ENCODE measurements at regions not wholly inside any gene's neighbourhood (a gene's known extent, or its start where the extent isn't known, plus 50 kb on each side); places are given as distances from the start of the nearest gene placed in this dataset.
A peak's percentile ranks its signal among the peaks of the same experiment; 100 is the strongest.

DNA sequence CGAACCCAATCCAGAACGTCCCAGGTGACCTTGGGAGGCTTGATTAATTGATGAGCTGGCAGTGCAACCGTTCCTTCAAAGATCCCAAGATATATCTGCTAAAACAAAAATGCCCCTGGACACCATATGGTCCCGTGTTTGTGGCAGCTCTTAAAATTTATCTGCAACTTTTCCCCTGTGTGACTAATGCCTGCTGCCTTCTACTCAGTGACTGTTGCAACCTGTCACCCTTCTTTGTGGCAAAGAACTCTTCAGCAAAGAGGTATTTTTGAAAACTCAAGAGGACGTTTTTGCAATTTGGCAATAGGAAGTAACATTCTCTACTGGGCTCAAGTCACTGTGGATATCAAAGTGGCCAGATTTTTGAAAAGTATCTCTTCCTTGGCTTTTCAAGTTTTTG is 75.8 kb upstream of the SOD3 start:
- peak; percentile 3 for DNase-seq (ENCODE audit: low read depth)

DNA sequence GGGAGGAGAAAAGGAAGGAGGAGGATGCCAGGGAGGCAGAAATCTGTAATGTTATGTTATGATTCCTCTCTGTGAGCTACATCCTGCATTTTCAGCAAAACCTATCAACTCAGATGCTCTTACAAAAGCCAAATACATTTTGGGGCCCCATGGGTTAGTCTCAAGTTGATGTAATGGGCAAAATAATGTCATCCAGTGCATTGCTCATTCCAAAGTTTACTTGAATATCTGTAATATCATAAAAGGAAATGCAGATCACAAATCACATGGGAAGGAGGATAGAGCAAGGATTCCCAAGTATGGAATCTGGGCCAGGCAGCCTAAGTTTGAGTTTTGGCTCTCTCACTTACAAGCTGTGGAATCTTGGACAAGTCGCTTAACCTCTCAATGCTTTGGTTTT is 74.9 kb upstream of the SOD3 start:
- no peak for DNase-seq (ENCODE audit: low read depth)

DNA sequence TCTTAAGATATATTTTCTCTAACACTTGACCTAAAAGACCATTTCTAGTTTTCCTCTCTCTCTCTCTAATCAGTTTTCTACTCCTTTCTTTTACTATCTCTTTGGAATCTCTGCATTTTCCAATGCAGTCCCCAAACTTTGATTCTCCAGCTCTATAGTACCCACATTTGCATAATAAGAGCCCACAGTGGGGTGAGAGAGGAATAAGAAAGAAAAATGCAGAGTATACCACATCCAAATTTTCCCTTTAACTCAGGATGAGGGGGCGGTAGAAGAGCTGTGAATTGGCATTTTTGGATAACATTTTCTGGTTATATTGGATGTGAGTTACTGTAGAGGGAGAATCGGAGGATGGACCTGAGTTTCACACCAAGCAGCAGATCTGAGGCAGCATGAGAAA is 74.4 kb upstream of the SOD3 start:
- DNase-seq (ENCODE audit: low read depth), result no peak

DNA sequence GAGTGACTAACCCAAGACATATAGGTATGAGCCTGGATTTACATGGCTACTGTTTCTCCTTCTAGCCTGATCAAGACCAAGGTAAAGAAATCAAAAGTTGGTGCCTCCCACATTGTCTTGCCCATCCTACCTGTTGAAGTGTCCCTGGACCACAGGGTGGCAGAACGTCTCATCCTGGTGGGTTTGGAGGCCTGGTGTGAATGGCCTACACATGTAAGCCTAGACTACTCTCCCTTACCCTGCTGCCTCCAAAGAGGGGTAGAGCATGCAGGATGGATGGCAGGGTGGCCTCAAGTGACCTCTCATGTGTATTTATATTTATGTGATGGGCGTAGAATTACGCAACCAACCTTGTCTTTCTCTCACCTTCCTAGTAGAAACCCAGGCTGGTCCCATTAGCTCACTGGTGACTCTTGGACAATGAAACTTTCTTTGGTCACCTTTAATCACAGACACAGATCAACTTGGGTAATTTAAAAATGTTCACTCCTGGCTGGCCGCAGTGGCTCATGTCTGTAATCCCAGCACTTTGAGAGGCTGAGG is 73.3 kb upstream of the SOD3 start:
- DNase-seq (ENCODE audit: low read depth), result no peak

DNA sequence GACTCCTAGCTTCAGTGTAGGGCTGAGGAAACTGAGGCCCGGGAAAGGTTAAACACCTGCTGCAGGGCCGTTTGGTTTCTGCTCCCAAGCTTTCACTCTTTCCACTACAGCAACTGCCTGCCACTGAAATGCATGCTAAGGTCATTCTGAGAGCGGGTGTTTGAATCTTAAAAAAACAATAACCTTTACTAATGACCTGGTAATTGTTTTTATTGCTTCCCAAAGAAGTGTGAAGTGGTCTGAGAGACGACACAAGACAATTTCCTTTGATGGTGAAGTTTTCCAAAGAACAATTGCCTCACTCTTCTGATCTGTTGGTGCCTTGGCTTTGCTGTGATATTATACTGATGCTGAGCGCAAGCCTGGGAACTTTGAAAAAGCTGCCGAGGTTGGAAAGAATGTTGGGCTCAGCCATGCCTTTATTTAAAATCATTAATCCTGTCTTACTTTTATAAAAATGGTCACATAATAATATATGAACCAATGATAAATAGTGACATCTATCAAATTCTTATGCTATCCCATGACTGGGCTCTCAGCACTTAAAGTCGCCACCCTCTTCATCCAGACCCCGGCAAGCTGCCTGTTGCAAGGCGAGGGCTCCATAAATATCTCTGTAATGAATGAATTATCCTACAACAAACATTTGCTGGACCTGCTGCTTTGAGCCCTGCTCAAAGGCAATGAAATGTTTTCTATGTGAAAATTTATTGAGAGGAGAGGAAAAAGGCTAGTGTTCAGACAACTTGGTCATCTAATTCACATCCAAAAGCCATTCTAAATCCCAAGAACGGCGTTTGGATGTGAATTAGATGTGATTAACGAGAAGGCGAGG is 67.8 kb upstream of the SOD3 start:
- DNase-seq (ENCODE audit: low read depth), result no peak

DNA sequence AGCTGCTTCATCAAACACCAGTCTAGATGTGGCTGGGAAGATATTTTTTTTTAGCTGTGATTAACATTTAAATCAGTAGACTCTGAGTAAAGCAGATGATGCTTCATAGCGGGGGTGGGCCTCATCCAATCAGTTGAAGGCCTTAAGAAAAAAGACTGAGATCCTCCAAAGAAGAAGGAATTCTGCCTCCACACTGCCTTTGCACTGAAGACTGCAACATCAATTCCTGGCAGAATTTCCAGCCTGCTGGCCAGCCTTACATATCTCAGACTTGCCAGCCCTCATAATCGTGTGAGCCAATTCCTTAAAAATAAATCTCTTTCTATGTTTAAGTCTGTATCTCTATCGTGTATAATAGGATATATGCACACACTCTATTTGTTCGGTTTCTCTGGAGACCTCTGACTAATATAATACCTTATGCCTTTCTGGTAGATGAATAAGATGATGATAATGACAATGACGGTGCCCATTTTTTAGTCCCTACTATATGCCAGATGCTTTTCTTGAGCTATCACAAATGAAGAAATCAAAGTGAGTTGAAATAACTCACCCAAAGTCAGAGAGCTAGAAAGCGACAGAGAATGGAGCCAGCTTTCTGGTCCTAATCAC is 66.1 kb upstream of the SOD3 start:
- no peak for DNase-seq (ENCODE audit: low read depth)

DNA sequence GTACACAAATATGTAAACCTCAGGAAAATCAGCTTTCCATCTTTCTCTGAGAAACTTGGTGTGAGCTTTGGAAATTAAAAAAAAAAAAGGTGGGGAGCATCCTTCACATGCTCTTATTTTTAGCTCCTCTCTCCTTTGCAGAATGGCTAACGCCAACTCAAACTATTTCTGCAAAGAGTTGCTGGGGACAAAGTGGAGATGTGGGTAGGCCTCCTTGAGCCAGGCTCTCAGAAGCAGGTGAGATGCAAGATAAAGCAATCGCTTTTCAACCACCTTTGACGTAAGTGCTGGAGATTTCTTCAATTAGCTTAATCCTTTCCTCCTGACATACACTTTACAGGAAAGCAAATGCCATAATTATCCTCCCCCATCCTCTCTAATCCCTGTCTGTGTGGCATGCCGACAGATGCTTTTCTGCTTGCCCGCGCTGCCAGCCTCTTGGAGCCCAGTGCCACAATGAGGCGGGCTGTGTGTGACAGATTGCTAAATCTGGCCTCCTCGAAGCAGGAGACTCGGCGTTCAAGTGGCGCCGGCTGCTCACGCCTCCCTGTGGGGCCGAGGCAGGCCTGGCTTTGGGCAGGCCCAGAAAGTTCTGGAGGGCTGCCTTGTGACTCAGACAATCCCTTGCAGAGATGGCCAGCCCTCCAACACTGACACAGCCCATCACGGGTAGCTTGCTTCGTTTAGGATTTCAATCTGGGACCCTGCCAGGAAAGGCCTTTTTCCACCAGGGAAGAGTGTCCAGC is 64.9 kb upstream of the SOD3 start:
- peak; percentile 72 for DNase-seq (ENCODE audit: low read depth)

DNA sequence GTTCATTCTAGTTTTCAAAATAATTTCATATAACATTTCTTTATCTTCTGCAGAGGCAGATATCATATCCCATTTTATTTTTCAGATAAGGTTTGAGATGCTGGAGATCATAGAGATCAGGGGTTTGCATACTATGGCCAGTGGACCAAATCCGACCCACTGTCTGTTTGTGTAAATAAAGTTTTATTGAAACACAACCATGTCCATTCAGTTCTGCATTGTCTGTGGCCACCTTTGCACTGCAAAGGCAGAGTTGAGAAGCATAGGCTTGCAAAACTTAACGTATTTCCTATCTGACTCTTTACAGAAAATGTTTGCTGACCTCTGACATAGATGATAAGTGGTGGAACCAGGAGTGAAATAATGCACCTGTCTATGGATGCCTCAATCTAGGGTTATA is 63.9 kb upstream of the SOD3 start:
- DNase-seq (ENCODE audit: low read depth), result no peak

DNA sequence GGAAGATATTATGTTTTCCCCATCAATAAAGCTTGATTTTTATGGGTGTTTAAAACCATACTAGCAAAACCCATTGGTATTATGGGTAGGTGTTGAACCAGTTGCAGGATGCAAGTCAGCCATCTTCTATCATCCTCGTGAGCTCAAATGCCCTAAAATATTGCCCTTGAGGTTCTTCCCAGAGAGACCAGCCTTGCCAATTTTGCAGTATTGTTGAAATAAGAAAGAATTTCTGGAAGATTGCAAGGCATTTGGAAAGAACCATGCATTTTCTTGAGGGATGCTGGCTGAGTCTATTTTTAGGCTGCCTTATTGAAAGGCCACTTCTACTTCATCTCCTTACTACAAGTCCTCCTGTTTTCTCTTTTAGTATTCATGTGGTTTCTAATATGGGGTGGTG is 60.9 kb upstream of the SOD3 start:
- no peak for DNase-seq (ENCODE audit: low read depth)

DNA sequence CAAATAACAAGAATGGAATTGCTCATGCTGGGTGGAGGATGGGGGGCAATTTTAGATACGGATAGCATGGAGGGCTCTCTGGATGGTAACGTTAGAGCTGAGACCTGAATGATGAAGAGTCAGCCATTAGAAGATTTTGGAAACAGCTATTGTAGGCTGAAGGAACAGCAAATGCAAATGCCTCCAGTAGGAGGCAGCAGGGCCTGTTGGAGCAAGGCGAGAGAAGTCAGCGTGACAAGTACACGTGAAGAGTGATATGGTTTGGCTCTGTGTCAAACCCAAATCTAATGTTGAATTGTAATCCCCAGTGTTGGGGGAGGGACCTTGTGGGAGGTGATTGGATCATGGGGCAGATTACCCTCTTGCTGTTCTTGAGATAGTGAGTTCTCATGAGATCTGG is 59.3 kb upstream of the SOD3 start:
- peak; percentile 61 for DNase-seq (ENCODE audit: low read depth)

DNA sequence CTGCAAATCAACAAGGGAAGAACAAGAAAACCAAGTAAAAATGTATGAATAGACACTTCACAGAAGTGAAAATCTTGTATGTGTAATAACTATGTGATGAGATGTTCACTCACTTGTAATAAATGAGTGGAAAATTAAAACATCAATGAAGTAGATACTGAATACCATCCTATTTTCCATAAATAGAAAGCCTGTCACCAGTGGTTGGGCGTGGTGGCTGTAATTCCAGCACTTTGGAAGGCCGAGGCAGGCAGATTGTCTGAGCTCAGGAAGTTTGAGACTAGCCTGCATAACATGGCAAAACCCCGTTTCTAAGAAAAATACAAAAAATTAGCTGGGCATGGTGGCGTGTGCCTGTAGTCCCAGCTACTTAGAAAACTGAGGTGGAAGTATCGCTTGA is 53.5 kb upstream of the SOD3 start:
- no peak for DNase-seq (ENCODE audit: low read depth)

DNA sequence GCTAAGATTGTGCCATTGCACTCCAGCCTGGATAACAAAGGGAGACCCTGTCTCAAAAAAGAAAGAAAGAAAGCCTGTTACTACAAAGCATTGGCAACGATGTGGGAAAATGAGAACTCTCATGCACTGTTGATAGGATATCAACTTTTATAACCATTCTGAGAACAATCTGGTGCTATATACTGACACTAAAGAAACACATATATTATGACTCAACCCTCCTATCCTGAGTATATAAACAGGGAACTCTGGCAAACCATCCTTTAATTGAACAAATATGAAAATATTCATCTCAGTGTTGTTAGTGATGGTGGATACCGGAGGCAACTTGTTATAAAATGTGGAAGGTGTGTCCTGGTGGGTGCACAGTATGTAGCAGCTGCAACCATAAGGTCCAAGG is 53.0 kb upstream of the SOD3 start:
- DNase-seq (ENCODE audit: low read depth), result no peak

DNA sequence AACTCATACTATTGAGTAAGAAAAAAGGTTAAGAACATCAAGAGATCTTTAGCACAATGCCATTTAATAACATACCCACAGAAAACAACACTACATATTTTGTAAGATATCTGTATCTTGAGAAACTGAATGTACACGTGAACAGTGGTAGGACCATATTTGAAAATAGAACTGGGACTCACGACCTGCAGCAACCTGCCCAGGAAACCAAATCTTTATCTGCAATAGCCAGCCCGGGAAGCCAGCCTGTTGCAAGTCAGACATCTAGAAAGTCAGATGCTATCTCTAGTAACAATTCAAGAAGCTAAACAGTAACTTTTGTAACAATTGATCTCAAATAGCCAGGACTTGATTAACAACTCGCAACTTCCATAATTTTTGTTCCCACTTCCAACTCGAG is 52.6 kb upstream of the SOD3 start:
- DNase-seq (ENCODE audit: low read depth), result no peak

DNA sequence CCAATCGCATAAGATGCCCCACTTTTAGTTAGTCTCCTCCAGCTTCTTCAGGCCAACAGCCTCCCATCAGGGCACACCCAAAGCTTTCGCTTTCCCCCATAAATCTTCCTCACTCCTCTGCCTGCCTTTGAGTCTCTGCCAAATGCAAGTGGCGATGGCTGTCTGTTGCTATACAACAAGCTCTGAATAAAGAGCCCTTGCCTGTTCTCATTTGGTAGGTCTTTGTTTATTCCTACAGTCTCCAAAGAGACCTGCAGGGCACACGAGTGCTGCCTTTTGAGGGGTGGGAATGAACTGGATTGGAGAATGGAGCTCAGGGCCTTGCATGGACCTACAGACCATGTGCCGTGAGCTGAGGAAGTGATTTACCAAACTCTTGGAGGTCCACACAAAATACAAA is 52.2 kb upstream of the SOD3 start:
- DNase-seq (ENCODE audit: low read depth), result no peak

DNA sequence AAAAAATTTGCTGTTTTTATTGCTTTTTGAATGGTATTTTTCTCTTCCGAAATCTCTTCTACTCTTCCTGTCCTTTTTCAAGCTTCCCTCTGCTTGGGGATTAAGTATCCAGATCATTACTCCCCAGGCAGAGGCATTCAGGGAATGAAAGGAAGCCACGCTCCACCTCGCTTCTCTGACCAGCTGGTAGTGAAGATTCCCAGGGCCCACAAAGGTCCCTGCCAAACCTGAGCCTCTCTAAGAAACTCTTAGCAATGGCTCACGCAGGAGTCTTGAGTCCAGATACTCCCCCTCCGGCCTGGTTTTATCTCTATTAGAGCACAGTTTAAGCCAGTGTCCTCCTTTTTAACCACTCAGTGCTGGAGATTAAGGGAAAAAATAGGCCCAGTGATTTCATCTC is 51.4 kb upstream of the SOD3 start:
- no peak for DNase-seq (ENCODE audit: low read depth)

DNA sequence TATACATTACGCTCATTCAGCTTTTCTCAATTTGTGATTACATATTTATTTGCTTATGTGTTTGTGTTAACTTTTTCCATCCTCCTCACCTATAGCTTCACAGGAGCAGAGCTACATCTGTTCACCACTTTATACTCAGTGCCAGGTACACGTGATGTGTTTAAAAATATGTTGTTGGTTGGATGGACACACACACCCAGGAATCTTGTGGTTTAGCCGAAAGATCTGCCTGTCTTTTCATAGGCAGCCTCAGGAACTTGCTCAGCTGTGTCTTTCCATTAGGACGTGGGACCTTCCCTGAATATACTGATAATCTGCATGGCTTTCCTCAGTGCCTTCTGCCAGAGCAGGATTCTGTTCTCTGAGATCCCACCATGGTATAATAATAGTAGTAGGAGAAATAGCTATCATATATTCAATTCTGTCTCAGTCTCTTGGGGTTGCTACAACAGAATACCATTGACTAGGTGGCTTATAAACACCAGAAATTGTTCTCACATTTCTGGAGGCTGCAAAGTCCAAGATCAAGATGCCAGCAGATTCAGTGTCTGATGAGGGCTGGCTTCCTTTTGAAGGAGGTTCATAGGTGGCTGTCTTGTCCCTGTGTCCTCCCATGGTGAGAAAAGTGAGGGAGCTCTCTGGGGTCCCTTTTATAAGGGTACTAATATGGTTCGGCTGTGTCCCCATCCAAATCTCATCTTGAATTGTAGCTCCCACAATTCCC is 50.0 kb upstream of the SOD3 start:
- DNase-seq (ENCODE audit: low read depth), result peak; percentile 17

Measured in RPMI7951 (cell line).